Stimulated activated naive CD4-positive, alpha-beta T cell treated with Interleukin-2 at 50 U/mL for 16 hours (primary cell): ENCODE measurements at regions not wholly inside any gene's neighbourhood (a gene's known extent, or its start where the extent isn't known, plus 50 kb on each side); places are given as distances from the start of the nearest gene placed in this dataset.

Experiments
- DNase-seq: peaks from one replicate; lab custom pipeline; 2025; lab: John Stamatoyannopoulos, UW

DNA sequence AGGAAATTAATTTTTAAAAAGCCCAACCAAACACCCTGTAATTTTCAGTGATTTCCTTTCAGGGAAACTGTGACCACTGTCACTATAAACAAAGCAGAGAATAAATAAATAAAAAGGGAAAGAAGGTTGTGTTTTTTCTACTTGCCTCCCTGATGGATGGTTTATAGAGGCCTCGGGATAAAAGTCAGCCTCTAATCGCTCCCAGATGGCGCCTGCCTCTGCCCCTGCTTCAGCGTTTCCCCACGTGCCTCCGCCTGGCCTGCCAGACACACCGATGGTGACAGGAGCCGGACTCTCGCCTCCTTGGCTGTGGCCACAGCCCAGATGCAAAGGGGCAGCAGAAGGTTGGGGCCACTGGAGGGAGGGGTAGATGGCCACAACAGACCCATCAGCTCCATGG lies 327.7 kb downstream of the CDC5L start:
- no peak for DNase-seq

DNA sequence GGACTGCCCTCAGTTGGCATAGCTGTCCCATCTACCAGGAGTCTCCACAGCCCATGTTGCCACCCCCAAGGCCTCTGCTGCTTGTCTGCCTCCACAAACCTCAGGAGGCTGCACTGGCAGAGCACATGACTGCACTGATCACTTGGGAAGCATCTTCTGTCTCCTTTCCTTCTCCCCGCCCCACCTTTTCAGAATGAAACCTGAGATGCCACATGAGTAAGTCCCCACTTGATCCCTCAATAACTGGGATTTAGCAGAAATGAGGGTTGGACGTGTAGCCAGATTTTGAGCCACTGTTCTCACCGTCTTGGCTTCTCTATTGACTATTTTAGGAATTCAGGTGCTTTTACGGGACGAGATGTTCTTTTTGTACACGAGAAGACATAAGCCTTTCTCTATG lies 328.4 kb downstream of the CDC5L start:
- no peak for DNase-seq

DNA sequence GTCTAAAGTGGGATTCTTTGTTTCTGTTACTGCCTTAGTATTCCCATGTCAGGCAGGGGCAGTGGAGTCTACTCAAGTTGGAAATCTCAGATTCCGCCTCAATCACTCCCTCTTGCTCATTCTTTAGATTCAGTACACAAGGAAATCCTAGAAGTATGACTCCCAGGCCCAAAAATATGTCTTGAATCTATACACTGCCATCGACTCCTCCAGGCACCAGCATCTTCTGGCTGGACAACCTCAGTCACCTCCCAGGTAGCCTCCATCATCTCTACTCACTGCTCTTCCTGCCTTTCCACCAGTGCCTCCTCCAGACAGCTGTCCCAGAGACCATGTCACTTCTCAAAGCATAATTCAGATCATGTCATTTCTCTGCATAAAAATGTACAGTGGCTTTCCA lies 329.9 kb downstream of the CDC5L start:
- DNase-seq: no peak

DNA sequence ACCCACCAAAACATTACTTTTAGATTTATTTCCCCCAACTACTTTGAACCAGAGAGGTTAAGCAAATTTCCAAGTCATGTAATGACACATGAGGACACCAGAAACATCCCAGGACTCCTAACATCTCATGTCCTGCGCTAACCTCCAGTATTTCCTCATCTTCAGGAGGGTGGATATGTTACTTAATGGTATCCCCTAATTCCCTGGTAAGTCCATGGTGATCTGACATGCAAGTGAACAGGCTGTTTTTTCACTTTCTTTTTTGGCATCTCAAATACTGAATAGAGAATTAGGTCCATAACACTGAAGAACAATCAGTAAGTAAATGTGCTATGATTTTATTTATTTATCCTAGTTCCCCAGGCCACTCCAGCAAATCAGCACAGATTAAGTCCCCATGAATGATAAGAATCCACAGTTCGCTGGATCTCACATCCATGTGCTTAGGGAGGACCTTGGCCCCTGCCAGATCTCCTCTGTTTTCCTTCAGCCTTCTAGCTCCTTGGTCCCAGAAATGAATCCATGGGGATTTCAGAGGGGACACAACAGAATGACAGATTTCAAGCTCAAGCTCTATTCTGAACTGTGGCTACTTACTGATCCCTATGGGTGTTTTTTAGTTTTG lies 334.6 kb downstream of the CDC5L start:
- no peak for DNase-seq

DNA sequence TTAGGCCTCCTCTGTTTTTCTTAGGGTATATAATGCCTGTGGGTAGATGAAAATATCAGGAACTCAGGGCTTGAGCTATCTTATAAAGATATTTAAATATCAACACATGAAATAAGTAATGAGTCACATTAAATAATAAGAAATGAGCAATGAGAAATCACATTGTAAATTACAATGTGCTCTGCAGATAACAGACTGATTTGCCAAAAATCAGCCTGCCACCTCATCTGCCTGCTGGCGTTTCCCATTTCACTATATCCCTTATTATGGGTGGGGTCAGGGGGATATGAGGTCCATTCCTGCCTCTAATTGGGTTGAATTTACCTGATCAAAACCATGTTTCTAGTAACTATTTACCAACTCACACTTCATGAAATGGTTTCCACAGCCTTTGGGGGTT lies 335.2 kb downstream of the CDC5L start:
- DNase-seq: no peak

DNA sequence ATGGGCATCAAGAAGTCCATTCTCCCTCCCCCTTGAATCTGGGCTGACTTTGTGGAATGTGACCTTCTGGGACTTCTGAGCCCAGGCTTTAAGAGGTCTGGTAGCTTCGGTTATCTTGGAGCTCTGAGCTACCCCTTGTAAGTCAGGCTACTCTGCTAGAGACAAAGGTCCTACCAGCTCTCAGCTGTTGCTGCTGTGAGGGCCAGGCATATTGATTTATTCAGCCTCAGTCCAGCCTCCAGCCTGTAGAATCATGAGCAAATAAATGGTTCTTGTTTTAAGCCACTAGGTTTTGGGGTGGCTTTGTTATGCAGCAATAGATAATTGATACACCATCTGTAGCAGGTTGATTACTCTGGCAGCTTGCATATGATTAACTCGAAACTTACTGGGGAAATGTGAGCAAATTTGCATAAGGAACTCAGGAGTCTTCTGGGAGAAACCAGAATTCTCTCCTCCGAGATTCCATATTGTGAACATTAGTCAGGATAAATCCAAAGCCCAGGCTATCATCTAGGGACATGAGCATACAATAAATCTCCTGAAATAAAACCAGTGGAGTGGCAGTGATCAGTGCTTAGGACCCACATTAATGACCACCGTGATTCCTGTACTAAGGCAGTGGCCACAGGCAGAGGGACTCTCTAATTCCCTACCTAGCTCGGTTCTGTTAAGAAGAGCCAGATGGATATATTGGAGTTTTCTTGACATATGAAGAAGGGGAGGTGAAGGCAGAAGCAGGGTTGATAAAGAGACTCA lies 336.1 kb downstream of the CDC5L start:
- no peak for DNase-seq

DNA sequence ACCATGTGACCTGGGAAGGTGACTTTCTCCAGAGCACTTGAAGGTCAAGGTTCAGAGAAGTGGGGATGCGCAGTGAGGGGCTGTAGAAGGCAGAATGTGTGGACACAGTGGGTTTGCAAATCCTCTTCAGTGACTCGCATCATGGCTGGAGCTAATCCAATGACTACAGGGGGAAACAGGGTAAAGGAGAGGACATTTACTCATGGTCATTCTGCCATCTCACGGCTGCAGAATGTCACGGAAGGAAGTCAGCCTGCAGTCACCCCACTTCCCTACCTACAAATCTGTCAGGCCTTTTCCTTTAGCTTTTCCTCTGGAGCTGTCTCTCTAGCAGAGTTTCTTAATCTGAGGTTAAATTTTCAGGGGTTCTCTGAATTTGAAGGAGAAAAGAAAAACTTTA lies 337.6 kb downstream of the CDC5L start:
- no peak for DNase-seq

DNA sequence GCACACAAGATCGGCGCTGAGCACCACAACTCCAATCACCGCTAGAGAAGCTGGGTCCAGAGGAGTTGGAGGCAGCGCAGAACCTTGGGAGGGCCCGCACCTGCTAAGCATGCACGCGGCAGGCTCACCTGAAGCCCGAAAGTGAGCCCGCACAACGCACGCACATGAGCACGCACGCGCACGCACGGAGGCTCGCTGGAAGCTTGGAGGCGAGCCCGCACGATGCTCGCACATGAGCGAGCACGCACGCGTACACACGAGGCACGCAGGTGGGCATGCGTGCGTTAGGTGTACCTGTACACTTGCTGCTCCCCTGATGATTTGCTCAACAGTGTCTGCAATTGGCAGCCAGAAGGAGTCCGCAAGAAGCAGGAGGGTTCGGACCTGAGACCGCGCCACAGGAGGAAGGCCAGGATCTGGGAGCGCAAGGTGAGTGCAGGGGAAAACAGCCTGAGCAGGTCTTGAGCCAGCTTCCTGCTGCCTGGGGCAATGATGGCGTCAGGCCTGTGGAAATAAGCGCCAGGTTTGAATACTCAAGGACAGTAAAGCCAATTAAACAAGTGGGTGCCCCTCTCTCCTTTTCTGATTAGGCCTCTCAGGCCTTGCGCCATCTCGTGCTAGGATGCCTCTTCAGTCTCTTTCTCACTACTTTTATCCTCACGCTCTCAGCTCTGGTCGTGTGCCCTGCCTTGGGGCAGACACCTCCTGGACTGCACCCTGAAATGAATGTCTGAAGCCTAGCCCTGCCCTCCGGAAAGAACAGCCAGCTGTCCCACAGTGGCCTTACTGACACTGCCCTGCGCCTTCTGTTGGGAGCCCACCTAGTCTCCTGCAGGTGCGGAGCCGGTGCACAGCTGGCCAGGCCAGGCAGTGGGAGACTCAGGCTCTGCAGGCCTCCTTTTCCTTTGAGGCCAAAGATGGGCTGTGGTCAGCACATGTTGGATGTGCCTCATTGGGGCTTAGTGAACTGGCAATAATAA lies 340.4 kb downstream of the CDC5L start:
- no peak for DNase-seq

DNA sequence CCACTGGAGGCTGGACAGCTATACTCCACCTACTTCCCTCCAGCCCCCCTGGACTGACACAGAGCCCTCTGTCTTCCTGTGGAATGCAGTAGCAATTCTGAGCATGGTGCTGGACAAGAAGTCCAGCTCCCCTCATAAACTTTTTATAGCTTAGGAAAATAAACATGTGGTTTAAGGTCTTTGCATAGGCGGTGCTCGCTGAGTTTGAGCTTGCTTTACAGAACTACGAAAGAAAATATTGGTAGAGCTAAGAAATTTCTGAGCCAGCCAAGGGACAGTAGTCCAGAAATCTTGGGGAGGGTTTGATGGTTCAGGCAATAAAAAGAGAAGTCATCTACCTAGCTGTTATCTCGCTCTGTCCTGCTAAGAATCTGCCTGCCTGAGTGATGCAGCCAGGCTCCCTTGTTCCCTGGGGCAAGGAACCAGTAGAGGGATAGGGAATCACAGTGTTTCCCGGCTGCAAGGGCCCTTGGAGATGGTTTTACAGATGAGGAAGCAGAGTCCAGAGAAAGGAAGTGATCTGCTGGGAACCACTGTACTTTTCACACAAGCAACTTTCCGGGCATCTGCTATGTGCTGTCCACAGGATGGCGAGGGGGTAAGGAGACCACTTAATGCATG lies 343.4 kb downstream of the CDC5L start:
- DNase-seq: no peak

DNA sequence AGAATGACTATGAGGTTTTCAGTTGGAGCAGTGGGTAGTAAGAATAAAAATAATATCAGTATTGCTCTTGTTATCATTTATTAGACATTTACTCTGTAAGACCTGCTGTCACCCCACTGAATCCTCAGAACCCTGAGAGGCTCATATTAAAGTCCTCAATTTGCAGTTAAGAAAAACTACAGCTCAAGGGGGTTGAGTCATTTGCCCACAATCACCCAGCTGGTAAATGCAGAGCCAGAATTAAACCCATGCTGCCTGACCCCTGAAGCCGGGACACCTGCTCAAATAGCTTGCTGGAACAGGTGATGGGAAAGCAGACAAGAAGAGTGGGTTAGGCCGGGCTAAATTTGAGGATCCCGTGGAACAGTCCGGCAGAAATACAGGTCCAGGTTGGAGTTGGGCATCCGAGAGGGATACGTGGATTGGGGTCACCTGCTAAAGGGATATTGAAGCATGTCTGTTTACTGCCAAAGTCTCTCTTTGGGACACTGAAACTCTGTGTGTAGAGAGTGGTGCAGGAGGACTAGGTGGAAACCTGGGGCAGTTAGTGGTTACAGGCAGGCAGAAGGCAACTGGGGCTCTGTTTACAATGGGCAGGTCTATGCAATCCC lies 344.1 kb downstream of the CDC5L start:
- no peak for DNase-seq

GRCh38 chr6:44732243-44732642 lies 344.7 kb downstream of the CDC5L start:
- no peak for DNase-seq

DNA sequence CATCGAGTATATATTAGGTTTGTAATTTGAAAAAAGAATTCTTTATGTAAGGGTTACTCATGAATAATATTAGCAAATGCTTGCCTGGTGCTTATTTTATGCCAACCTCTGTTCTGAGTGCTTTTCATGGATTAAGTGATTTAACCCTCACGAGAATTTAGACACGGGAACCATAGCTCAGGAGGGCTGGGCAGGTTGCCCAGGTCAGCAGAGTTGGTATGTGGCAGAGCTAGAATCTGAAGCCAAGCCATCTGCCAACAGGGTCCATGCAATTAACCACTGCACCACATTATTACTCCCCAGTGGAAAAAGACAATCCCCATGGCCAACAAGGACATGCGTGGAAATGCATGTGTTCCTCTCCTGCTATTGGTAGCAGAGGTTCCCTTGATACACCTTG lies 345.6 kb downstream of the CDC5L start:
- DNase-seq: no peak

DNA sequence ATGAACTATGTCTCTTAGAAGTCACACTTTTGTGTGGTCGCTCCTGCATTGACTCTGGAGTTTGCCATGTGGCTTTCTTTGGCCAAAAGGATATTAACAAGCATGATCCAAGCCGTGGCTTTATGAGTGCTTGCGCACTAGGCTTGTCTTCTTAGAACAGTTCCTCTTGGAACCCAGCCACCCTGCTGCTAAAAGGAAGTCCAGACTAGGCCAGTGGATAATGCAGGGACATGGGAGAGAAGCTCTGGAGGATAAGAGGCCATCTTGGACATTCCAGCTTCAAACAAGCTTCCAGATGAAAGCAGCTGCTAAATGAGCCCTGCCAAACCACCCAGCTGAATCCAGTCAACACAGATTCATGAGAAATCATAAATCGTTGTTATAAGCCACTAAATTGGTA lies 346.4 kb downstream of the CDC5L start:
- no peak for DNase-seq

DNA sequence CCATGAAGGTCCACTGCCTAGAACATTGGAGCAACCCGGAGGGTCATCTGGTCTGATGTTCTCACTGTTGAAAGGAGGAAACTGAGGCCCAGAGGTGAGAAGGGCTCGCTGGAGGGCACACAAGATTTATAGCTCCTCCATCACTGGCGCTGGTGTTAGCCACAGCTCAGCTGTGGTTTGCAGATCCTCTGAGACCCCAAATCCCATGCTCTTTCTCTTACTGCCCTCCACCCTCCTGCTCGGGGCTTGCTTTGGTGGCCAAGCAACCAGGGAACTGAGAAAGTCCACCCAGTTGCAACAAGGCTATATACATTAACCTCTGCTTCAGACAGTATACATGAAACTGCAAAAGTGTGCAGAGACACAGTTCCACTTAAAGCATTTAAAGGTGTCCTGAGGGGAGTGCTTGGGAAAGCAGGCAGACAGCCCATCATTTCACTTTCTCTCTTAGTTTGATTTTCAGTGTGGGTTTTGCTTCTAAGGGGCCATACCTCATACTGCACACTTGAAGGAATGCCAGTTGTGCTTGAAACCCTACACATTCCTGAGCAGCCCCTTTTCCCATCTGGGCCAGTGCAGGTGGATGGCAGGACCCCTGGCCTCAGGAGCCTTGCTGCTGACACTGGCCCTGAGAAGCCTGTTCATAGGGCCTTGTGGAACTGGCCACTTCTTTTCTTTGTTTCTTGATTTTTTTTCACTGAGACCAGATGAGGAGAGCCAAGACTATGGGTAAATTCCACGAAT lies 347.6 kb downstream of the CDC5L start:
- no peak for DNase-seq

DNA sequence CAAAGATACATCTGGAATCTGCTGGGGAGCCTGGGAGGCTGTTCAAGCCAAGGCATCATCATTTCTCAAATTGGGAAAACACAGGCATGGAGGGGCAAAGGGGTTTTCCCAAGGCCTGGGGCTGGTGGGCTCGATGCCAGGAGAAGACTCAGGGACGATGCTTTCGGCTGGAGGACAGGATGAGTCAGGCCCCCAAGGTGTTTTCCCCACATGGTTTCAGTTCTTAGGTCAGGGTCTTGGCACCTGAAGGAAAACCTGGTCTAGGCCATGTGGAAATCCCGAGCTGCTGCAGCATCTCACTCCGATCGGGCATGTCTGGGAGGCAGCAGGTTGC lies 348.1 kb downstream of the CDC5L start:
- peak; percentile 11 for DNase-seq

DNA sequence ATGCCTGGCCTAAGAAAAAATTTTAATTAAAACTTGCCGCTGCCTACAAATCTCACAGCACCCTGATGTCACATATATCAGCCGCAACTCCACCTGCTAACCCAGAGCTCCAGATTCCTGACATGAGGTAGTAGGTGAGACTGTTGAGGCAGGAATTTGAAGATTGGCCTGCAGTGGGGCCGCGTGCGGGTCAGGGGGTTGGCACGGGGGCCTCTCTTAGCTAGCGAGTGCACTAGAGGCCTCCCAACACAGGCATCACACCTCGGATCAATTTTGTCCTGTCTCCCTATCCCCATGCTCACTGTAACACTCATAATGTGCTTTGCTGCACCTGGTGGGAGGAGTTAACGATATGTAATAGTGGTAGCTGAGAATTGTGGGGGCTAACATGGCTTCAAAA lies 349.8 kb downstream of the CDC5L start:
- no peak for DNase-seq

GRCh38 chr6:44737829-44738528 lies 350.5 kb downstream of the CDC5L start:
- no peak for DNase-seq

DNA sequence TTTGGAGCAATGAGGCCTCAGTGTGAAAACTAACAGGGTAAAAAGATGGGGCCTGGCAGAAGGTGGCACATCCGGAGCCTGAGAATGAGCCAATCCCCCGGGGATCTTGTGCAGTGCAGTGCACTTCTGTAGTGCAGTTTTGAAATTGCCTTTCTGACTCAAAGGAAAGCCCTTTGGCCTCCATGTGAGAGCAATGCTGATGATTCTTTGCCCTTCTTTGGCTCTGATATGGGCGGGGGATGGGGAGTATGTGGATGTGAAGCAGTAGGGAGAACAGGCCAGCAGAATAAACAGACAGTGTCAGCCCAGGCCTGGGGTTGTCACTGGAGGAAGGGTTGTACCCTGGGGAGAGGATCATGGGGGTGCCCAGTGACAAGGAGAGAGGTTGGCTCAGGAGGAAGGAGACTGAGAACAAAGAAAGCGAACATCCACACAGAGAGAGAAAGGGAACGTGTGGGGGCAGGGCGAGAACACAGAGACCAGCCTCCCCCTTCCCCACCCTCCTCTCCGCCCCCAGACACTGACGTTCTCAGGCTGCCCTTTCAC lies 351.2 kb downstream of the CDC5L start:
- no peak for DNase-seq

DNA sequence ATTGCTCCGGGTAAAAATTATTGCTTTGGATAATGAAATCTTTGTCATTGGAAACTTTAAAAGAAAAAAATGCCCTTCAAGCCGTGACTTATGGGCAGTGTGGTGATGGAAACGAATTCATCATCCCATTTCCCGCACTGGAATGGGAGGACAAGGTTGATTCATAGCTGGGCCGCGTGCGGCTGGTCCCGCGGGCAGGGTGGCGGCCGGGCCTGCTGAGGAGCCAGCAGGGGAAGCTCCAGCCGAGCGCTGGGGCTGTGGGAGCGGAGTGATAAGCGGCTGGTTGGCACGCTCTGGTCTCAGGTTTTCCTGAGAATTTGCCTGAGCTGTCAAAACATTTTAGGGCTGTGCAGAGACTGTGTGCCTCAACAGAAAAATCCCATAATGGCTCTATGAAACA lies 351.7 kb downstream of the CDC5L start:
- no peak for DNase-seq

- DNase-seq: no peak
Measured at GRCh38 chr6:44740566-44741120, 353.1 kb downstream of the CDC5L start.
